ENCODE measurements at regions not wholly inside any gene's neighbourhood (a gene's known extent, or its start where the extent isn't known, plus 50 kb on each side); places are given as distances from the start of the nearest gene placed in this dataset.

DNA sequence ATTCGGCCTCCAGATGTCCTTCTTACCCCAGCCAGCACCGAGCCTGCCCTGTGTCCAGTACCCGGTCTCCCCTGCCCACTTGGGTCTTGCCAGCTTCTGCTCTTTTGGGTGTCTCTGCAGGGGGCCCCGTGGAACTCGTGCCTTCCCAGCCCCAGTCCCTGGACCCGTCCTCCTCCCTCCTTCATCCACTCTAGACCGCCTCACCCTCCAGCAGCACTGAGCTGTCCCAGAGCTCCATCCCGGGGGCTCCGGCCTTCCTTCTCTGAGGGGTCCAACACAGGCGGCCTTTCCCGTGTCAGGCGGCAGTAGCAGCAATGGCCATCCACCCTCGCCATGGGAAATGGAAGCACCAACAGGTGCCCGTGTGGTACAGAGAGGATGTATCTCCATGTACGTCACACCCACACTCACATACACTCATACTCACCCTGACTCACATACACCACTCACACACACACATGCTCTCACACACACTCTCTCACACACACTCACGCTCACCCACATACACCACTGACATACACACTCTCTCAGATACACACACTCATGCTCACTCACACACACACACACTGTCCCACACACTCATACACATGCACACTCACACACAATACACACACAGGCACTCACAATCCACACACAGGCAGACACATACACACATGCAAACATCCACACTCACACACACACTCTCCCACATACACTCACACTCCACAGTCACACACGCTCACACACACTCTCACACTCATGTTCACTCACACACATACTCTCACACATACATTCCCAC is 827.5 kb upstream of the SALL3 start:
- no peak for DNase-seq (ENCODE audit: low read depth)

DNA sequence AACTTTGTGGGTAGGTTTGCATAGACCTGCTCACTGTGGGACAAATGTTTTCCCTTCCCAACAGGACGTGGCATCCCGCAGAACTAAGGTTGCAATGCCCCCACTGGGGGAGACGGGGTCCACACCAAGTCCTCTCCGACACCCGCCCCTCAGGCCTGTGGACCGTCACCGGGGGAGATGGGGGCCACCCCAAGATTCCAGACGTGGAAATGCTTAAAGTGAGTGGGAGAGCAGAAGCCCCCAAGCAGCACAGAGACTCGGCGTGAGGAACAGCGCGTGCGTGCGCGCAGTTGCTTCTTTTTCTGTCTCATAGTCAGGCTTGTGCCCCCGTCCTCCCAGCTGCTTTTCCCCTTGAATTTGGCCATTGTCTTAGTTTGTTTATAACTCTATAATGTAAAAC is 826.3 kb upstream of the SALL3 start:
- no peak for DNase-seq (ENCODE audit: low read depth)

DNA sequence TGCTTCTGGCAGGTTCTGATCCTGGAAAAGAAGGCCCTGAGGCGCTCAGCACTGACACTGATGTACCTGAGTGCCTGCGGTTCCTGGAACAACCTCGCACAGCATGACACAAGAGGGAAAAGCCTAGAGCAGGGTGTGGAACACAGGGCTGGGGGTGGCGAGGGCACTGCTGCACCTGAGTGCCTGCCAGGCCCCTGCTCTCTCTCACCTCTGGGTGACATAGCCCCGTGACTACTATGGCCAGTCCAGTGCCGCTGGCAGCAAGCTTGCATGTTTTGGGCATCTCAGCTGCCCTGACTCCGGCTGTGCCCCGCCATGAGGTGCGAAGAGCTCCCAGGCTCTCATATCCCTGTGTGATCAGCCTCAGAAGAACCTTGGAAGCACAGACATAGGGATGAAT is 825.2 kb upstream of the SALL3 start:
- DNase-seq (ENCODE audit: low read depth), result no peak

DNA sequence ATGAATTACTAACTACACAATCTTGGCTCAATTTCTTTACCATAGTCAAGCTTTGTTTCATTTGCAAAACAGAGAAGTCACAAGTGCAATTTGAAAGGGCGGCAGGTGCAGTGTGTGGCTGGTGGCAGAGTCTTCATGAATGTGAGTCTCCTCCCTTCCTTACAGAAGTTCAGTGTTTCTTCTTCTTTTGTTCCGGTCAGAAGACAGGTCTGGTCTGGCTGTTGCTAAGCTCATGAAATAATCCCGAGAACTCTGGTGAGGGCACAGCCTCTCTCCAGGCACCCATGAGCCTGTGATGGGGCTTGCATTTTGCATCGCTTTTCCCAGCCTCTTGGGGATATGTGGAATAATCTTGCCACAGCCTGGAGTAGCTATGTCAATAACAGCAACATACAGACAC is 824.8 kb upstream of the SALL3 start:
- no peak for DNase-seq (ENCODE audit: low read depth)

DNA sequence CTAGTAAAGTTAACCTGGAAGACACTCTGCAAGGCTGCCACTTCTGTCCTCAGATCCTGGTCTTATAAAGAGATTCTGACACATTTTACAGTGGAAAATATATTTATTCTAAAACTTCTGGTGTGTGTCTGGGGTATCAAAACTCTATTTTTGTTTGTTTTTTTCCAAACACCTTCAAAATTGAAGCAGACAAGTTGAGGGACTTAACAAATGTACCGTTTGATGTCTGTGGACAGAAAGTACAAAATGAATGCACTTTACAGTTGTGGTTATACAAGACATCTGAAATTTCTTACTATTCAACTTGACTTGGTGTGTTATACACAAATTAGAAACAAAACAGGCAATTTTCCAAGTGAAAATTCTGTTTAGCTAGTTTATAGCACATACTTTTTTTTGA is 823.2 kb upstream of the SALL3 start:
- DNase-seq (ENCODE audit: low read depth), result no peak

DNA sequence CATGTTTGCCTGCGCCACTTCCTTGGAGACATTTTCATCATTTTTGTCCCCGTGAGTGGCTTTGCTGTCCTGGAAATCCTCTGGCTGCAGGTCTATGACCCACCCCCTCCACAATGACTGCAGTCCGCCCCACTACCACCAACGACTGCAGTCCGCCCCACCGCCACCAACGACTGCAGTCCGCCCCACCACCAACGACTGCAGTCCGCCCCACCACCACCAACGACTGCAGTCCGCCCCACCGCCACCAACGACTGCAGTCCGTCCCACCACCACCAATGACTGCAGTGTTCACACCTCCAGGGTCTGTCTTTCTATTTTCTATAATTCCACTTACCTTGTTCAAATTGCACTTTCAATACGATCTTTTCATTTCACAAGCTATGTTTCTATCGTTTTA is 820.7 kb upstream of the SALL3 start:
- DNase-seq (ENCODE audit: low read depth), result no peak

DNA sequence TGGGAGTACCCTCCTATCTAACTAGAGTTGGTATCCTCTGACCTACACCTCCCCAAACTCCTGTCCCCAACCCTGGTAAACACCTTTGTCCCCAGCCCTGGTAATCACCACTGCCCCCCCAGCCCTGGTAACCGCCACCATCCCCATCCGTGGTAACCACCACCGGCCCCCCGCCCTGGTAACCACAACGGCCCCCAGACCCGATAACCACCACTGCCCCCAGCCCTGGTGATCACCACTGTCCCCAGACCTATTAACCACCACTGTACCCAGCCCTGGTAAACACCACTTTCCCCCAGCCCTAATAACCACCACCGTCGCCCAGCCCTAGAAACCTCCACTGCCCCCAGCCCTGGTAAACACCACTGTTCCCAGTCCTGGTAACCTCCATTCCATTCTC is 820.2 kb upstream of the SALL3 start:
- DNase-seq (ENCODE audit: low read depth), result no peak

DNA sequence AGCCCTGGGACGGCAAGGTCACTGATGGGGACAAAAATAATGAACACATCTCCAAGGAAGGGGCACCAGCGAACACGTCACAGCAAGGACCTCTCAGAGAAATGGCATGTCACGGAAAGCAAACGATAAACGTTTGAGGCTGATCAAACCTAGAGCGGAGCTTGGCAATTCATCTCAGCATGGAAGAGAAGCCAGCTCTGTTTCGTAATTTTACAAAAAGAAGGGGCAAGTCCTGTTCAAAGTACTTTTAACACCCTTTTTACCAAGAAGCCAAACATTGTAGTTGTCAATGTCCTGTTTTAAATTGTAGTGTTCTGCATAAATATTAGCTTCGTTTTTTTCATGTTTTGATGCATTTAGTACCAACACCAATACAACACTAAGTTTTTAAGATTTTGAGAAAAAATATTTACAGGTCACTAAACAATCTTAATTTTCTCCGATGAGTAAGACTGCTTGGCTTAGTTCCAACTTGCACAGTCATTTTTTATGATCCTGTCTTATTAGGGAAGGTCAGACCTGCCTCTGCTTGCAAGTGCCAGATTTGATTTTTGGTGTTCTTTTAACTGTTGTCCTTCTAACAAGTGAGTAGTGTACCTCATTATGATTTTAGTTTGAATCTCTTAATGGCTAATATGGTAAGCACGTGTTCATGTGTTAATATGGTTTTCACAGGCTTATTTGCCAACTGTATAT is 818.5 kb upstream of the SALL3 start:
- DNase-seq (ENCODE audit: low read depth), result no peak

DNA sequence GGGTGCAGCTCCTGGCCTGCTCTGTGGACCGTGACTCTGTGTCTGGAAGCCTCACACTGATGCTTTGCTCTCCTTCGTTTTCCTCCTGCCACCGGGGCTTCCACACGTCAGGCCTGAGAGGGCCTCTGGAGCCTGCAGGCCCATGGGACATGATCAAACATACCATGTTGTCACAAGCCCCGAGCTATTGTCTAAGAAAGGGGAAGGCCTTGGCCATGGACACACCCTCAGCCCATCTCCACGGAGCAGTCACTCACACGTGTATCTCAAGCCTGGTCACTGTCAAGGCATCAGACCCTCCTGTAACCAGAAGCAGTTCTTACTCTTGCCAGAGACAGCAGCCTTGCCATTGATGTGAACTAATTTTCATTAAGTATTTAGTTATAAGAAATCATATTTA is 814.1 kb upstream of the SALL3 start:
- DNase-seq (ENCODE audit: low read depth), result no peak

DNA sequence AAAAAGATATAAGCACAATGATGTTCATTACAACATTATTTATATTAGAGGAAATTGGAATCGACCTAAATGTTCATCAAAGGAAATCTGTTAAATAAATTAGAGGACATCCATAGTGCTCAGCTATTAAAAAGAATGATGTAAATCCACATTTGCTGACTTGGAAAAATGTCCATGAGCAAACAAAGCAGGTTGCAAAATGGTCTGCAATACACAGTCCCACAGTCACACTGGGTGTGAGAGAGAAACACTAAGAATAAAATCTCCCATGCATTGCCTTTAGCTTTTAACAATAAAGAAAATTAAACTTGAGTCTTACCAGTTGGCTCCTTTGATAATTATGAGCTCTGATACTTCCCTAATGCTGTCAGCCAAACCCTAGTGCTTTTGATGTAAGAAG is 811.1 kb upstream of the SALL3 start:
- DNase-seq (ENCODE audit: low read depth), result no peak

DNA sequence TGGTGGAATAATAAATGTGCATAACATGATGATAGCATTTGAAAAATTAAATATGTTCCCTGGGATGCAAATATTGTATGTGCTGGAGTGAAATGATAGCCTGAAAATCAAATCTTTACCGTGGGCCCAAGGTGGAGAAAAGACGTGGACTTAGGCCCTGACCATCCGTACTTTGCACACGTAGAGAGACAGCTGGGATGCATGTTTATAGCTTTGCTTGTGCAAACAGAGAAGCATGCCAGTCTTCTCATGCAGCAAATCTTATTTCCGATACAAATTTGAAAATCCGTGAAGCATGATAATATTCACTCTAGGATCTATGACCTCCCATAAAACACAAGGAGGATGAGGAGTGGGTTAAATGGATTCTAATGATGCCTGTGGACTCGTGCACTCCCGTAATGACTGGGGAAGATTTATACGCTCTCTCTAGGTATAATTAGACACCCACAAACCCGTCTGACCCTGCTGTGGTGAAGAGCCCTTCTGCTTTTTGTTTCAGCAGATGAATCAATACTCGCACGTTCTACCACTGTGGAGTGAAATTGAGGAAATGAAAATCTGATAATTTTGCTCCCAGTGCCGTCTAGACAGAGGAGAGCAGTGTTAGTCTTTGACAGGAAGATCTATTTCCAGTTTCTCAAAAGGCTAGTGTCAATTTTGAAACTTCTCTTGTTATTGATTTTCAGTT is 810.3 kb upstream of the SALL3 start:
- no peak for DNase-seq (ENCODE audit: low read depth)

DNA sequence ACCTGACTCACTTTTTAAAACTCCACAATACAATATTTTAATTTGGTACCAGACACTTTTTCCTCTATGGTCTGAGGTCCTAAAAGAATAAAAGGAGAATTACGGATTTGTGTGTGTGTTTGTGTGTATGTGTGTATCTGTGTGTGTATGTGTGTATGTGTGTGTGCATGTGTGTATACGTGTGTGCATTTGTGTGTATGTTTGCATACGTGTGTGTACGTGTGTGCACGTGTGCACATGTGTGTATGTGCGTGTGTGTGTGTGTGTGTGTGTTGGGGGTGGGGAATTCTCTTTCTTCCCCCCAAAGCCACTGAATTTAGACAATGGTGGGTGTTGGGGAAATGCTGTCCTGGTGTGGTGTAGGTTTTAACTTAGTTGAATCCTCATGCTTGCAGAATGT is 807.7 kb upstream of the SALL3 start:
- DNase-seq (ENCODE audit: low read depth), result no peak

DNA sequence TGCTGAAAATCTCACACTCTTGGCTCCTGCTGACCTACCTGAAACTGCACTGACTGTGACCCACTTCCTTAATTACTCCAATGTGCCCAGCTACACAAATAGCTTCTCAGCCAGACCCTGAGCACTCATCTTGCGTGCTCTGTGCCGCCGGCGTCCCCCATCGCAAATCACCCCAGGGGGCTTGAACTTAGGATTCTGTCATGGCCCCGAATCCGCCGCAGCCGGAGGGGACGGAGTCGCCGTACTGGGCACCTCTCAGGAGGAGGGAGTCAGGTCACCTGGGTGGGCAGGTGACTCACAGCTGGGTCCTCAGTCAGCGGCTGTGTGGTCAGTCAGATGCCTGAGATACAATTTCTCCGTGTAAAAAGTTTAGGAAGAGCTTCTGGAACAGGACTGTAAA is 804.9 kb upstream of the SALL3 start:
- DNase-seq (ENCODE audit: low read depth), result no peak

DNA sequence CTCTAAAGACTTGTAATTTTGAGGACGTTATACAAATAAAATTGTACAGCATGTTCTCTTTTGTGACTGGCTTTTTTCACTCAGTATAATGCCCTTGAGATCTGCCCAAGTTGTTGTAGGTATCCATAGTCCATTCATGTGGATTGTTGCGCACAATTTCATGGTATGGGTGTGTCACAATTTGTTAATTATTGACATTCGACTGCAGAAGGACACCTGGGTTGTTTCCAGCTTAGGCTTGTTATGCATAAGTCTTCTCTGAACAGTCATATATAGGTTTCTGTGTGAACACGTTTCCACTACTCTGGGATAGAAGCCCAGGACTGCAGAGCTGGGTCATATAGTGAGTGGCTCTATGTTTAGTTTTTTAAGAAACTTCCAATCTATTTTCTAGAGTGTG is 800.8 kb upstream of the SALL3 start:
- no peak for DNase-seq (ENCODE audit: low read depth)

DNA sequence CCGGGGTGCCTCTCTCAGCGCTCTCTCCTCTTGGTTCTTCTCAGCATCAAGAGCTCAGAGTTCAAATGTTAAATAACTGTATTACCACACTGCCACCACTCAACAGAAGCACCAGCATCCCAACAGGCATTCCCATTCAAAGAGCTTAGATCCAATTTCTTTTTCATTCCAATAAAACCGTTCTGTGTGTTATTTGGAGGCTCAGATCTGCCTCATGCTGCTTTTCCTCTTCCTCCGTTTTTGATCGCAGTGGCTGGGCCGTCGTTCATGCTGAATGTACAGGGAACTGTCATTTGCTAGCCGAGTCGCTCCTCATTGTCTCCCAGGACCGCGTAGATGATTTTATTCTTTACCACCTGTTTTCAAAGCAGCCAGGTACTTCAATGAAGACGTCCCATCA is 798.9 kb upstream of the SALL3 start:
- DNase-seq (ENCODE audit: low read depth), result no peak

DNA sequence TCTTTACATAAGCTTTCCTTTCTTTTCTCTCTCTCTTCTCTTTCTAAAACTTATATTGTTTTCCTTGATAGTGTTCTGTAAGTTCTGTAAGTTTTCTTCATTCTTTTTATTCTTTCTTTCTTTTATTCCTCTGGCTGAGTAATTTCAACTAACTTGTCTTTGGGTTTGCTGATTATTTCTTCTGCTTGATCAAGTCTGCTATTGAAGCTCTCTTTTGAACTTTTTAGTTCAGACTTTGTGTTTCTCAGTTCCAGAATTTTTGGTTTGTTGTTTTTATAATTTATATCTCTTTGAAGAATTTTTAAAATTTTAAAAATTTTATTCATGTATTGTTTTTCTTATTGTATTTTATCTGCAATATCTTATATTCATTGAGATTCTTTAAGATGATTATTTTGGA is 795.8 kb upstream of the SALL3 start:
- no peak for DNase-seq (ENCODE audit: low read depth)

DNA sequence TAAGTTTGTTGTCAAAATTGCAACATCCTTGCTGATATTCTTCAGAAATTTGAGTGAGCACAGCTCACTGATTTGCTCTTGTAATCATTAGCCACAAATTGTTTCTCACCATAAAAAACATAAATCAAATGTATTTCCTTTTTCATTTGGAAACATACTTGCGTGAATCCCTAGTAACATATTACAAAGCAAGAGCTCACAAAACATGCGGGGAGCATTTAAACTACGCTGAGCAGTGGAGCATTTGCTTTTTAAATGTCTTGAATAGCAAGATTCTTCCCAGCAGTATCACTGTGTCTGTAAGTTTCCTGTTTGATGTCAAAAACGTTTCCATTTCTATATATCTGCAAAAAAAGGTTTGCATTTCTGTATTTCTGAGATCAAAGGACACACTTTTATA is 788.3 kb upstream of the SALL3 start:
- no peak for DNase-seq (ENCODE audit: low read depth)

DNA sequence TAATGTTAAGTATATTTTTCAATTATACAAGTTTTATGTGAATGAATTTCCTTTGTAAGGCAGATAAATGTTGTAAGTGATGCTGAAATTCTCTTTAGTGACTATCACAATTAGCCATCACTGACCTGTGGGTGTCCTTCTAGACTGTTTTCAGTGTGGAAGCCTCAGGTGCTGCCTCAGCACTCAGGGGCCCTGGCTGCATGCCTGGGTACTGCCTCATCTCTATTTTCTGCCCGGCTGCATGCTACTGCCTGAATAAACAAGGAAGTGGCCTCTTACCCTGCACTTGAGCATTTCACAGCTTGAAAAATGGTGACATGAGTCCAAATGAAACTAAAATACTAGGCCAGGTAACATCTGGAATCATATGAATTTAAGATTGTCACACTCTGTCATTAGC is 787.6 kb upstream of the SALL3 start:
- no peak for DNase-seq (ENCODE audit: low read depth)

DNA sequence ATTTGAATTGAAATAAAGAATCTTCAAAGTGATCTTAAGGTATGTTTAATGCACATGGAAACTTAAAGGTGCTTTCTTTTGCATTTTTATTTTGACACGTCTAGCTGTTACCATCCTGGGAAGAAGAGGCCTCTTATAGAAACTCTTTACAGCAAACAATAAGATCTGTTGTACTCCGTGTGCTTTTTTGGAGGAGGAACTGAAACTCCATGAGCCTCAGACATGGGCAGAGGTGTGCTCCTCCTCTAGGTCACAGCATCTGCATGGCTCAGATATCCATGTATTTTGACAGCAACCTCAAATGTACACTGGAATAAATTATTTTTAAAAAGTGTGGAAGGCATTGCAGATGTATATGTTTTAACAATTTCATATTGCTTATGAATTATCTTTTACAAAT is 783.3 kb upstream of the SALL3 start:
- DNase-seq (ENCODE audit: low read depth), result no peak

DNA sequence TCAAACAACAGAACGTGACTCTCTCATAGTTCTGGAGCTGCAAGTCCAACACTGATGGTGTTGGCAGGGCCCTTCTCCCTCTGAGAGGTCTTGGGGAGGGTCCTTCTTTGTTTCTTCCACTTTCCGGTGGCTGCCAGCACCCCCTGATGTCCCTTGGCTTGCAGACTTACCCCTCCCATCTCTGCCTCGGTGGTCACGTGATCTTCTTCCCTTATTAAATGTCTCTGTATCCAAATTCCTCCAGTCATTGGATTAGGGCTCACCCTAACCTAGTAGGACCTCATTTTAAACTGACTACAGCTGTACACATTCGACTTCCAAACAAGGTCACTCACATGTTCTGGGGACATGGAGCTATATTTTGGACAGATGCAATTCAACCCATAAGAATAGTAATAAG is 780.6 kb upstream of the SALL3 start:
- DNase-seq (ENCODE audit: low read depth), result no peak

DNA sequence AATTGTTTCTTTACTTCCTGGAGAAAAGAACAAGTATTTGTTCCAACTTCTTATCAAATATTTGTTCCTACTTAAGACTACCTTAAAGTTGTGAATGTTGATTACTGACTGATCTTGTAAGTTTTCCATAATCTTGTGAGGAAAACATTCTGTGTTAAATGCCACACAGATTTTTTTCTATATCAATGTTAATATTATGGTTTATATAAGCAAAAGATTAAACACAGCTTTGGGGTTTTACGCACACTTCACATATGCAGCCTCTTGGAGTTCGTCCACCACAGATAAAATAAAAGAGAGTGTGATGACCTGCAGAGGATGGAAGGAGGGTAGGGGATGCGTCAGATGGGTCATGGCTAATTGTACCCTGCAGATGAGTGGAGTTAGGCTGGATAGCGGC is 780.0 kb upstream of the SALL3 start:
- DNase-seq (ENCODE audit: low read depth), result no peak

DNA sequence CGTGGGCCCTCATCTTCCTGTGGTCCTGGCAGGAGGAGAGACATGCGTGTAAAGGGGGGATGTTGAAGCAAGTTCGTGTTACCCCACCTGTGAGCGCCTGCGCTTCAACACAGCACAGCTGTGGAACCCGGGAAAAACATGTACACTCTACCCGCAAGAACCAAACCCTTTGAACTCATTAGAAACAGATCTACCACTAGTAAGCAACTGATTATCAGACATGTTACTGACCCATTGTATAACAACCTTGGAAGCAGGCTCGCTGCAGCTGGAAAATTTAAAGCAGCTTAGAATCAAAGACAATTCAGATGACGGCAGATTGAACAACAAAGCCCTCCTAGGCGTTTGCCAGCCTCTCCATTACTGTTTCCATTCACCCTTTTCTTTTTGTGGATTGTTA is 771.7 kb upstream of the SALL3 start:
- DNase-seq (ENCODE audit: low read depth), result no peak

DNA sequence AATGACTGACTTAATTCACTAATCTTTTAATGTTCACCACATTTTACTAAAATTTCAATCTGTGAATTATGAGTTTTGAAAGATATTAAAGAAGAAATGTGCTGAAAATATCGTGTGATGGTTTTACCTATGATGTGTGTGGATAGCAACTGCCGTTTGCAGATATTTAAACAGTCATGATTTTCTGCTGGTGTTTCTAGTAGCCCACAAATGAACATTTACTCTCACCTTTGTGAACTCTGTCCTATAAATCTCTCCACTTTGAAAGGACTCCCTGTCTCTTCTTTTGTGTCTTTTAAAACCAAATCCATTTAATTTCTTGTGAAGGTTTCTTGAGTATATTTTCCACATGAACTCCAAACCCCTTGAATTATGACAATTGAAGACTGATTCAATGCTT is 771.2 kb upstream of the SALL3 start:
- DNase-seq (ENCODE audit: low read depth), result no peak
